ENCODE measurements at regions not wholly inside any gene's neighbourhood (a gene's known extent, or its start where the extent isn't known, plus 50 kb on each side); places are given as distances from the start of the nearest gene placed in this dataset.

DNA sequence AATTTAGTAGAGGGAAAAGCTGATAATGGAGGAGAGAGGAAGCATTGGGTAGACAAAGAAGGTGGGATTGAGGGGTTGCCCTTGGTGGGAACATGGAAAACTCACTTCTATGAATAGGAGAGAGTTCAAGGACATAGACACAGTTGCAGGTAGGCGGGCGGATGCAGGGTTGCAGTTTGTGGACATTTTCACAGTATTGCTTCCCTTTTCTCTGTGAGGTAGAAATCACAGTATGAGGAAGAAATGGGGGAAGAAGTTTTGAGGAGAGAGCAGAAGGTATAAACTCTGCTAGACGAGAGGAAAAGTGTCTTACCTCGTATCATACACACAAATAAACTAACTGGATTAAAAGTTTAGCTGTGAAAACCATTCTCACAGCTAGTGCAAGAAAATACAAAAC is 200.7 kb upstream of the ECI2 start:
- TF ChIP-seq CTCF (IDR thresholded peaks at IDR 0.05) (no peak), POLR2A (IDR thresholded peaks at IDR 0.05; ENCODE audit: low read depth) (no peak), EP300 (IDR thresholded peaks at IDR 0.05) (no peak), POLR2AphosphoS5 (IDR thresholded peaks at IDR 0.05) (no peak)
